HG03139 (cell line): ENCODE measurements at regions not wholly inside any gene's neighbourhood (a gene's known extent, or its start where the extent isn't known, plus 50 kb on each side); places are given as distances from the start of the nearest gene placed in this dataset.
"Not testable (repeated sequence)": the region's sequence is repeated elsewhere in the genome, so short reads cannot be mapped to it uniquely, and the experiment has no call there.

Source experiments
- ATAC-seq: cut with Tn5 transposase; IDR thresholded peaks from one replicate; pipeline ENCODE4 v1.9.1; 2021; ENCODE audit not compliant: unreplicated experiment

DNA sequence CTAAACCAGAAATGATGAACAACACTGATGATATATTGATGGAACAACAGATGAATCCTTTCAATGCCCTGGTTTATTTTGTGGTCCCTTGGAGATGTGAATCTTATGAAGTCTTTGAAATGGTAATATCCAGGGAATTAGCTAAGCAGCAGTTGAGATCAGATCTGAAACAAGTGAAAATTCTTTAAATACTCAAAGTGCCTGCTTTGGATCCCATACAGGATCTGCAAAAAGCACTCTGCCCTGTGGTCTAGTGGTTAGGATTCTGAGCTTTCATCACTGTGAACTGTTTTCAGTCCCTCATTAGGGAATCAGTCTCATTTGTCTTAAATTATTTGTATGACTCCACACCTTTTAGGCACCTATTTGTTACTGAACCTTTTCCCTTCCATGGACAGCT is 211.3 kb upstream of the TGIF2LY start:
- ATAC-seq, result not testable (repeated sequence)

GRCh38 chrY:3368459-3368858 is 210.4 kb upstream of the TGIF2LY start:
- not testable (repeated sequence) for ATAC-seq

DNA sequence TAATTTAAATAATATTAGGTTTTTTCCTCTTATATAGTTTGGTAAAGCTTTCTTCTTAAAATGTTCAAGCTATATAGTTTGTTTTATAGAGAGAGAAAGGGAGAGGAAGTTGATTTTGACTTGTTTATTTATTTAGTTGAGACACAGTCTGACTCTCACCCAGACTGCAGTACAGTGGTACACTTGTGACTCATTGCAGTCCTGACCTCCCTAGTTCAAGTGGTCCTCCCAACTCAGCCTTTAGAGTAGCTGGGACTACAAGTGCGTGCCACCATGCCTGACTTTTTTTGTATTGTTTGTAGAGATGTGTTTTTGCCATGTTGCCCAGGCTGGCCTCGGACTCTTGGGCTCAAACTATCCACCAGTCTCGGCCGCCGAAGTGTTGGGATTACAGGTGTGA is 187.4 kb upstream of the TGIF2LY start:
- ATAC-seq, result not testable (repeated sequence)

DNA sequence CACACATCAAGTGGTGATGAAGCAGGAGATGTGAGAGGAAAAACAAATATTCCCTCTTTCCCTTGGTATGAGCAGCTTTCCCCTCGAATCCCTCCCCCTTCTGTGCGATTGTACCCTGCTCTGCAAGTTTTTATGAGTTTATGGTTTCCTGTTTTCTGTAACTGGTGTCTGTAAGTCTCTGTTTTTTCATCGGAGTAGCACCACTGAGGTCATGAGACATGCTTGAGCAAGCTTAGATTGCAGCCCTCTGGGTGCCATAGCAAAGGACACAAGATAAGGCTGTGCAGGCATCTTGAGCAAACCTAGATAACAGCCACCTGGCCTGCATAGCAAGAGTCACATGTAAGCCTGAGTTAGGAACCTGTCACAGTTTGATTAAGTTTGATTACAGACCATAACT is 174.6 kb upstream of the TGIF2LY start:
- not testable (repeated sequence) for ATAC-seq

- not testable (repeated sequence) for ATAC-seq
These were observed 173.3 kb upstream of the TGIF2LY start for GRCh38 chrY:3405585-3405984.

GRCh38 chrY:3406896-3407452 is 171.9 kb upstream of the TGIF2LY start:
- ATAC-seq, result not testable (repeated sequence)

- ATAC-seq, result not testable (repeated sequence)
These were observed 168.5 kb upstream of the TGIF2LY start for GRCh38 chrY:3410322-3410892.
